RWPE1 (cell line): ENCODE measurements at regions not wholly inside any gene's neighbourhood (a gene's known extent, or its start where the extent isn't known, plus 50 kb on each side); places are given as distances from the start of the nearest gene placed in this dataset.

Experiments used
- CTCF ChIA-PET: fragments of 350-600 bp; sonication (Branson Sonifier 250); formaldehyde crosslinking; extraction: SDS; loops from one replicate; lab custom pipeline; 2021; lab: Yijun Ruan, JAX
- POLR2A ChIA-PET: fragments of 400-600 bp; formaldehyde crosslinking; extraction: SDS; loops from one replicate; lab custom pipeline; 2020; ENCODE audit warnings: antibody characterized with exemption; ENCODE audit not compliant: low non-redundant PET; lab: Yijun Ruan, JAX
- DNase-seq: peaks from one replicate; pipeline ENCODE4 v3.0.0; 2012; ENCODE audit warnings: low spot score
- H3K27ac ChIP-seq: fragments of 450-650 bp; 2 replicates; pipeline ENCODE4 v1.5.1; 2017
- TF ChIP-seq, protein P1 (sequence below): fragments of 450-650 bp; conservative IDR thresholded peaks from 2 replicates; pipeline ENCODE4 v1.5.1; 2017; ENCODE audit warnings: low read depth, mild to moderate bottlenecking

- DNase-seq: no peak
- CTCF ChIA-PET: no interaction called here
- POLR2A ChIA-PET: no interaction called here
- TF ChIP-seq, protein P1, sequence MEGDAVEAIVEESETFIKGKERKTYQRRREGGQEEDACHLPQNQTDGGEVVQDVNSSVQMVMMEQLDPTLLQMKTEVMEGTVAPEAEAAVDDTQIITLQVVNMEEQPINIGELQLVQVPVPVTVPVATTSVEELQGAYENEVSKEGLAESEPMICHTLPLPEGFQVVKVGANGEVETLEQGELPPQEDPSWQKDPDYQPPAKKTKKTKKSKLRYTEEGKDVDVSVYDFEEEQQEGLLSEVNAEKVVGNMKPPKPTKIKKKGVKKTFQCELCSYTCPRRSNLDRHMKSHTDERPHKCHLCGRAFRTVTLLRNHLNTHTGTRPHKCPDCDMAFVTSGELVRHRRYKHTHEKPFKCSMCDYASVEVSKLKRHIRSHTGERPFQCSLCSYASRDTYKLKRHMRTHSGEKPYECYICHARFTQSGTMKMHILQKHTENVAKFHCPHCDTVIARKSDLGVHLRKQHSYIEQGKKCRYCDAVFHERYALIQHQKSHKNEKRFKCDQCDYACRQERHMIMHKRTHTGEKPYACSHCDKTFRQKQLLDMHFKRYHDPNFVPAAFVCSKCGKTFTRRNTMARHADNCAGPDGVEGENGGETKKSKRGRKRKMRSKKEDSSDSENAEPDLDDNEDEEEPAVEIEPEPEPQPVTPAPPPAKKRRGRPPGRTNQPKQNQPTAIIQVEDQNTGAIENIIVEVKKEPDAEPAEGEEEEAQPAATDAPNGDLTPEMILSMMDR: no peak
- H3K27ac ChIP-seq: no peak overlapping the region
These were observed 149.2 kb downstream of the PTCSC3 start for GRCh38 chr14:36027354-36027753.

GRCh38 chr14:36022765-36023410 is 153.6 kb downstream of the PTCSC3 start:
- ChIA-PET CTCF (no interaction called here), POLR2A (no interaction called here)
- DNase-seq: no peak
- TF ChIP-seq, protein P1: no peak
- no peak overlapping the region for H3K27ac ChIP-seq

- ChIA-PET CTCF (interaction anchor here (0.6 kb wide), 1 partner anchor 143 kb away, joined by 9 read pairs; no protein-coding TSS in a partner anchor), POLR2A (no interaction called here)
These were observed 154.8 kb downstream of the PTCSC3 start for GRCh38 chr14:36021591-36022320.

GRCh38 chr14:36021030-36021422 is 155.5 kb downstream of the PTCSC3 start:
- H3K27ac ChIP-seq: no peak overlapping the region
- TF ChIP-seq, protein P1: no peak
- POLR2A ChIA-PET: no interaction called here
- CTCF ChIA-PET: no interaction called here
- DNase-seq: no peak

More at GRCh38 chr14:36021591-36022320, 154.8 kb downstream of the PTCSC3 start:
- TF ChIP-seq, protein P1: no peak
- DNase-seq: no peak
- no peak overlapping the region for H3K27ac ChIP-seq

DNA sequence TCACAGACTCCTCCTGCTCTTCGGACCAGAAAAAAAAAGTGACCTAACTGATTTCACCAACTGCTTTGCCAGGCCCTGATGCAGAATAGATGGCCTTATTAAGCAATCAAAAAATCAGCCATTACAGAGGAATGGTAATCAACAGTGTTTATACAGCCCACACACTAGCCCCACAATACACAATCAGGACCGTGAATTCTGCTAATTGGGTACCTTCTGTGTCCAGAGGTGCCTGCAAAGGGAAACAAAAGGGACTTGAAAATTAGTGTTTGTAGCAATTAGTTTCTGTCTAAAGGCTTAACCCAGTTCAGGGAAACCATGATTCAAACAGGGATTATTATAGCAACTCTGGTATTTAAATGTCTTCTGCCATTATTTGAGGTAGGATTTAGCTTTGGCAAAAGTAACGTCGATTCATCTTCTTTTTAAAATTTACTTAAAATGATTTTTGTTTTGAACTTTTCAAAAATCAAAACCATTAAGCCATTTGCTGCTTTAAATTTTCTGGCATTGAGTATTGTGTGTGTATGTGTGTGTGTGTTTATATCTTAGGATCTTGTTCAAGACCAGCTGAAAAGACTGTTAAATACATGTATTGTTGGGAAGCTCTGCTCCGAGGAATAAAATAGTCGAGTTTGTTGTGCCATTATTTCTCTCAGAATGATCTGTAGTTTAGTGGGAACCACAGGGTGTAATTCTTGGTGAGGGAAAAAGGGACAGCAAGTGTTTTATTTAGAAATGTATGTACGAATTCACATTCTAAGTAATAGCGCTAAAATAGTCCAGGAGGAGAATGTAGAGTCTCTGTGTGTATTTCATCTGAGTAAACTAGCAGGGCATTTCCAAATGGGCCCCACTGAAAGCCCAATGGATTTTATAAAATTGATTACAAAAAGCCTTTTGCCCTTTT is 156.1 kb downstream of the PTCSC3 start:
- no peak overlapping the region for H3K27ac ChIP-seq
- ChIA-PET POLR2A (no interaction called here), CTCF (no interaction called here)
- TF ChIP-seq, protein P1: no peak
- no peak for DNase-seq

DNA sequence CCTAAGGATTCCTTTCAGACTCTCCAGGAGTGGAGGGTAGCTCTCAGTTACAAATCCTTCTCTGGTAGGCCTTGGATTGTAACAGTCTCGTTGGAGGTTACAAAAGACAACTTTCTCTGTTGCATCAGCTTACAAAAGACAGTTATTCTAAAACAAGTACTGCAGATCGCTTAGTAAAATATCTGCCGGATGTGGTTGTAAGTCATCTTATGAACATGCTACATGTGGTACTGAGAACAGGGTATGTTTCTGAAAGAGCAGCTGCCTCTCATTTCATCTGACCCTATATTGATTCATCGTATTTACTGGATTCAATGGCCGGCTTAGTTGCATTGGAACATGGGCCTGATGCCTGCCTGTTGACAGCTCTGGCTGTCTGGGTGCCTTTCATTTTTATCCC is 157.4 kb downstream of the PTCSC3 start:
- no peak for DNase-seq
- ChIA-PET CTCF (interaction anchor here (0.9 kb wide), 1 partner anchor 424 kb away, joined by 5 read pairs; no protein-coding TSS in a partner anchor), POLR2A (no interaction called here)
- TF ChIP-seq, protein P1: no peak
- no peak overlapping the region for H3K27ac ChIP-seq
